GM18868 (cell line): ENCODE measurements at regions not wholly inside any gene's neighbourhood (a gene's known extent, or its start where the extent isn't known, plus 50 kb on each side); places are given as distances from the start of the nearest gene placed in this dataset.
"Not testable (repeated sequence)": the region's sequence is repeated elsewhere in the genome, so short reads cannot be mapped to it uniquely, and the experiment has no call there.

Experiments
- ATAC-seq: cut with Tn5 transposase; IDR thresholded peaks from one replicate; pipeline ENCODE4 v1.9.1; 2021; ENCODE audit warnings: mild to moderate bottlenecking, moderate library complexity; ENCODE audit not compliant: unreplicated experiment

- ATAC-seq: no peak
These were observed 122.2 kb downstream of the GPR37 start for GRCh38 chr7:124643311-124643811.

GRCh38 chr7:124635416-124635815 lies 130.2 kb downstream of the GPR37 start:
- no peak for ATAC-seq

GRCh38 chr7:124633740-124634139 lies 131.9 kb downstream of the GPR37 start:
- no peak for ATAC-seq

DNA sequence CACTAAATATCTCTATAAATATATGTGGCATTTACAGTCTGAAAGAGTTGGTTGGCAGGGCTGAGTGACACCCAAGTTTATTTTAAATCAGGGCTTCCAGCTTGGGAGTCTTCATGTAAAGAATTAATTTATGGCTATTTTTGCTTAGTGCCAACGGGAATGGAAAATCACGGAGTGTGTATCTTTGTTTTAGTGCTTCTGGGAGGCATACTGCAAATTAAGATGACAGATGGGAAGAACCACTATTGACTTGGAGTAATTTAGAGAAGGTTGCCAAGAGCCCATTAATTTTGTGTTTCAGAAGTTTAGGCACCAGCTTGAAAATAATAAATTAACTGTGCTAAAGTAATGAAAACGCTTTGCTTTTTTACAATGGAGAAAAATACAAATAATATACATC lies 135.2 kb downstream of the GPR37 start:
- ATAC-seq: no peak

GRCh38 chr7:124618871-124619270 lies 146.7 kb downstream of the GPR37 start:
- no peak for ATAC-seq

- not testable (repeated sequence) for ATAC-seq
These were observed 147.5 kb downstream of the GPR37 start for GRCh38 chr7:124618051-124618450.

- no peak for ATAC-seq
These were observed 162.5 kb downstream of the GPR37 start for GRCh38 chr7:124603066-124603465.

GRCh38 chr7:124597509-124597908 lies 168.1 kb downstream of the GPR37 start:
- ATAC-seq: no peak

DNA sequence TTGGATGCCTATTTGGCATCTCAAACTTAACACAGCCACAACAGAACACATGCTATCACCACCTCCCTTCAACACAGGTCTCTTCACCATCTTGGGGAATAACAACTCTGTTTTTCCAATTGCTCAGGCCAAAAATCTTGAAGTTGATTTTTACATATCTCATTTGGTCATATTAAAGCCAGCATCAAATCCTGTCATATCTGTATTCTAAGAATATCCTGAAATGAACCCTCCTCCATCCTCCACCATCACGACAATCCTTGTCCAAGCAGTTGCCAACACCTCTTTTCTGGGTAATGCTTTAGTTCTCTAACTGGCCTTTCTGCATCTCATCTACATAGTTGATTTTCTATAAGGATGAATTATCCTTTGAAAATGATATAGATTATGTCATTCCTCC lies 168.7 kb downstream of the GPR37 start:
- ATAC-seq: no peak

- no peak for ATAC-seq
These were observed 174.8 kb downstream of the GPR37 start for GRCh38 chr7:124590814-124591213.

DNA sequence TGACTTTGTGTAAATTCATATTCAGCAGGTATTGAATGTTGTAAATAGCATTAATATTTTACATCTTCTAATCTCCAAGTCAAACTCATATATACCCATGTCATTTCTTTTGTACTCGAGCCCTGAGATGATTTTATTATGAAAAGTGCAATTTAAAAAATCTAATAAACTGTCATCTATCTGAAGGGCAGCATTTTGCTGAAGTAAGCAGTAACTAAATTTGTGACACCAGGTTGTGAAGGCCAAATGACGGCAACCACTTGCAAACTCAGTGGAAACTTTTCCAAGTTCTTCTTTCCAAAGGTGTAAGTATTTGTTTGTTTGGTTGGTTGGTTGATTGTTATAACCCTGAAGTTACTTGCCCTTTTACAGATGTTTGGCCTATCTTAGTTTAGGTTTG lies 188.3 kb downstream of the GPR37 start:
- no peak for ATAC-seq

- ATAC-seq: no peak
These were observed 190.4 kb downstream of the GPR37 start for GRCh38 chr7:124575176-124575575.

GRCh38 chr7:124570558-124570957 lies 195.0 kb downstream of the GPR37 start:
- no peak for ATAC-seq

- no peak for ATAC-seq
These were observed 199.0 kb downstream of the GPR37 start for GRCh38 chr7:124566583-124566982.

GRCh38 chr7:124557587-124557986 lies 208.0 kb downstream of the GPR37 start:
- no peak for ATAC-seq

GRCh38 chr7:124557101-124557500 lies 208.5 kb downstream of the GPR37 start:
- ATAC-seq: no peak

DNA sequence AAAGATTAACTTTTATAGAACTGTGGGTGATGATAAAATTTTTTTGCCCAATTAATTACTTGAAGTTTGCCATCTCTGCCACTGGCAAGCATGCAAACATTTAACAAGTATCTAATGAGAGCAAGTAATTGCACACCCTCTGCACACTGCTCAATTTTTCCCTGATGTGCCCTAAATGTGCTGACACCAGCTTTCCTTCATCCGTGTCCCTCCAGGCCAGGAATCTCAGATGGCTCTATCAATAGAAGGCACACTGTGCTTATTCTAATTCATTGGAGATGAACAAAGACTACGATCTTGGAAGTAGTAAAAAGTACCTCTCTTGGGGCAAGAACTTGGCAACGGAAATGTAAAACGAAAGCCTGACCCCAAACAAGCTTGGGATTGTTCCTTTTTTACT lies 212.1 kb downstream of the GPR37 start:
- no peak for ATAC-seq

GRCh38 chr7:124552217-124552616 lies 213.4 kb downstream of the GPR37 start:
- ATAC-seq: no peak

DNA sequence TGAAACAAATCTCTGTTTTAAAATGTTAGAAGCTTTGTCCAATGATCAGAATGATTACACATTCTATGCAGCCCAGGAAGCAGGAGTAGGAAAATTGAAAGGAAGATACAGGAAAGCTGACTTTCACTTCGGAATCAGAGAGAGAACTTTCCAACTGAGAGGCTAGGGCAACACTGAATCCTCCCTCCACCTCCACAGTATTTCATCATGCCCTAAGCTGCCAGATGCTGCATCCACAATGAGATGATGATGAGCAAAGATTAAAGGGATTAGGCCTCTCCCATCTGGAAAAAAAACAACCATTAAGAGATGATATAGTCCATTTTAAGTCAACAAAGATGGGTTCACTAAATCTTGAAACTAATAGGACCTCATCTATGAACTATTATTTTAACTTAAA lies 215.6 kb downstream of the GPR37 start:
- no peak for ATAC-seq

DNA sequence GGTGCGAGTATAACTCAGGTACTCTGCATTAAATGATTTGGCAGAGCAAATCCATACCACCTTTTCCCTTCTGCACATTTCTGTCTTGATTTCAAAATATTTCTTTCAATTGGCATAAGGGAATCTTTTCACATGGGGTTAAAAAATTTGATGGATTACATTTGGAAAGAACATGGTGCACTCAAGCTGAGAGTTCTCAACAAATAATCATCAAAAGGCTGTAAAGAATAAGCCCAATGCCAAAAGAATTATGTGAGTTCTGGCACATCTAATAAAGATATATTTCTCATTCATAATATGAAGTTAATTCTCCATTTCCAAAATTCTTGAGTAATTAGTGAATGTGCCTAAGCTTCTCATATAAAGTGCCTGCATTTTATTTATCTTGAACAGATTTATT lies 223.1 kb downstream of the GPR37 start:
- ATAC-seq: no peak

DNA sequence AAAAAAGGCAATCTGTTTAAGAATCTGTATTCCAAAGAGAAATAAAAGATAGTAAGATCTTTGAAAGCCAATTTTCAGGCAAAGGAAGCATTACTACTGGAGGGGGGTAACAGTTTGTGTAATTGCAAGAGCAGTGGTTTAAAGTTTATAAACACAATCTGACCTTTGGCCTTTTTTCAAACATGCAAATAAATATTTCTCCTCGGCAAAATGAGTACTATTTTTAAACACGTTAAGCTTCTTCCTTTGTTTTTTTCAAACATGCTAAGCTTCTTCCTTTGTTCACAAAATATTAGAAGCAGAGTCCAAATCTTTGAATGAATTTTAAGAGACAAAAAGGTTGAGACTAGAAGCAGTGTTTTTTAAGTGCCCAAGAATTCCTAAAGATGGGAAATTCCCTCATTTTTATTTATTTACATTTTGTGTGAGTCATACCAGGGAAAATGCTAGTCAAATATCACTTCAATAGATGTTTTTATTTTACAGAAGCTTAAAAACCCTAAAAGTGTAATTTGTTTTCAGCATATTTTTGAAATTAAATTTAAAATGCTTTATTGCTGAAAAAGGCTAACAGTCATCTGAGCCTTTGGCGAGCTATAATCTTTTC lies 229.3 kb downstream of the GPR37 start:
- no peak for ATAC-seq

- no peak for ATAC-seq
These were observed 233.4 kb downstream of the GPR37 start for GRCh38 chr7:124532166-124532565.

- no peak for ATAC-seq
These were observed 248.7 kb downstream of the GPR37 start for GRCh38 chr7:124516911-124517310.
